ENCODE measurements at regions not wholly inside any gene's neighbourhood (a gene's known extent, or its start where the extent isn't known, plus 50 kb on each side); places are given as distances from the start of the nearest gene placed in this dataset.

GRCh38 chr1:73781251-73781650, 416.7 kb downstream of the LRRIQ3 start:
- TF ChIP-seq, protein P1, sequence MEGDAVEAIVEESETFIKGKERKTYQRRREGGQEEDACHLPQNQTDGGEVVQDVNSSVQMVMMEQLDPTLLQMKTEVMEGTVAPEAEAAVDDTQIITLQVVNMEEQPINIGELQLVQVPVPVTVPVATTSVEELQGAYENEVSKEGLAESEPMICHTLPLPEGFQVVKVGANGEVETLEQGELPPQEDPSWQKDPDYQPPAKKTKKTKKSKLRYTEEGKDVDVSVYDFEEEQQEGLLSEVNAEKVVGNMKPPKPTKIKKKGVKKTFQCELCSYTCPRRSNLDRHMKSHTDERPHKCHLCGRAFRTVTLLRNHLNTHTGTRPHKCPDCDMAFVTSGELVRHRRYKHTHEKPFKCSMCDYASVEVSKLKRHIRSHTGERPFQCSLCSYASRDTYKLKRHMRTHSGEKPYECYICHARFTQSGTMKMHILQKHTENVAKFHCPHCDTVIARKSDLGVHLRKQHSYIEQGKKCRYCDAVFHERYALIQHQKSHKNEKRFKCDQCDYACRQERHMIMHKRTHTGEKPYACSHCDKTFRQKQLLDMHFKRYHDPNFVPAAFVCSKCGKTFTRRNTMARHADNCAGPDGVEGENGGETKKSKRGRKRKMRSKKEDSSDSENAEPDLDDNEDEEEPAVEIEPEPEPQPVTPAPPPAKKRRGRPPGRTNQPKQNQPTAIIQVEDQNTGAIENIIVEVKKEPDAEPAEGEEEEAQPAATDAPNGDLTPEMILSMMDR (IDR thresholded peaks at IDR 0.05) = no peak
- no peak for TF ChIP-seq POLR2A (IDR thresholded peaks at IDR 0.05)
- no peak for TF ChIP-seq EP300 (IDR thresholded peaks at IDR 0.05)

Data from ovary (tissue), 3 donors.